Mesenchymal stem cell (in vitro differentiated cells and primary cell): ENCODE measurements at regions not wholly inside any gene's neighbourhood (a gene's known extent, or its start where the extent isn't known, plus 50 kb on each side); places are given as distances from the start of the nearest gene placed in this dataset.
"Not testable (repeated sequence)": the region's sequence is repeated elsewhere in the genome, so short reads cannot be mapped to it uniquely, and the experiment has no call there.

ENCODE experiments used
- DNase-seq: peaks from one replicate; pipeline ENCODE4 v3.0.0-alpha.2; 2013
- H2AFZ ChIP-seq: one replicate; pipeline ENCODE4 v1.6.1; 2013; ENCODE audit warnings: low read depth, mild to moderate bottlenecking, control low read depth, inconsistent platforms, low read length, moderate library complexity
- H2AK5ac ChIP-seq: 2 replicates; pipeline ENCODE4 v1.6.1; 2013; ENCODE audit warnings: low read length, moderate library complexity, mild to moderate bottlenecking, inconsistent platforms; ENCODE audit not compliant: severe bottlenecking
- H2BK120ac ChIP-seq: one replicate; pipeline ENCODE4 v1.6.1; 2013; ENCODE audit warnings: low read depth, mild to moderate bottlenecking, inconsistent platforms, low read length, moderate library complexity
- H2BK12ac ChIP-seq, 2 experiments: one replicate each; pipeline ENCODE4 v1.6.1; 2013; ENCODE audit warnings: inconsistent platforms in 2 of 2, low read length in 2 of 2, mild to moderate bottlenecking in 2 of 2, moderate library complexity in 2 of 2, control low read depth in 1 of 2
- H2BK15ac ChIP-seq: one replicate; pipeline ENCODE4 v1.6.1; 2013; ENCODE audit warnings: mild to moderate bottlenecking, low read depth, inconsistent platforms; ENCODE audit not compliant: poor library complexity, severe bottlenecking
- H2BK5ac ChIP-seq: 2 replicates; pipeline ENCODE4 v1.6.1; 2013; ENCODE audit warnings: low read depth, mild to moderate bottlenecking, low read length, control low read depth, inconsistent platforms; ENCODE audit not compliant: poor library complexity, severe bottlenecking
- H3K14ac ChIP-seq, 2 experiments: one replicate each; pipeline ENCODE4 v1.6.1; 2013; ENCODE audit warnings: inconsistent platforms in 2 of 2, low read length in 2 of 2, control low read depth in 1 of 2, mild to moderate bottlenecking in 1 of 2, moderate library complexity in 1 of 2
- H3K18ac ChIP-seq, 2 experiments: one replicate each; pipeline ENCODE4 v1.6.1; 2013; ENCODE audit warnings: inconsistent platforms in 2 of 2, low read length in 2 of 2, control low read depth in 1 of 2, low read depth in 1 of 2, mild to moderate bottlenecking in 1 of 2
- H3K23ac ChIP-seq, 2 experiments: one replicate each; pipeline ENCODE4 v1.6.1; 2013; ENCODE audit warnings: inconsistent platforms in 2 of 2, low read length in 2 of 2, mild to moderate bottlenecking in 2 of 2, moderate library complexity in 2 of 2, control low read depth in 1 of 2
- H3K27ac ChIP-seq: 2 replicates; pipeline ENCODE4 v1.5.1; 2013; ENCODE audit warnings: mild to moderate bottlenecking, moderate library complexity, low read length, control low read depth, inconsistent platforms; ENCODE audit not compliant: poor library complexity, severe bottlenecking
- H3K27me3 ChIP-seq, 2 experiments: 2 replicates each; pipeline versions ENCODE4 v1.6.1 to v1.7.0; 2013; ENCODE audit warnings: low read length in 2 of 2, mild to moderate bottlenecking in 2 of 2, moderate library complexity in 2 of 2, control low read depth in 1 of 2, inconsistent platforms in 1 of 2; ENCODE audit not compliant: control insufficient read depth in 1 of 2, insufficient read depth in 1 of 2
- H3K36me3 ChIP-seq, 2 experiments: 2 replicates each; pipeline versions ENCODE4 v1.6.1 to v1.7.0; 2013; ENCODE audit warnings: low read length in 2 of 2, control low read depth in 1 of 2, inconsistent platforms in 1 of 2, low read depth in 1 of 2, mild to moderate bottlenecking in 1 of 2; ENCODE audit not compliant: insufficient read depth in 2 of 2, control insufficient read depth in 1 of 2
- H3K4ac ChIP-seq, 2 experiments: one replicate each; pipeline ENCODE4 v1.6.1; 2013; ENCODE audit warnings: inconsistent platforms in 2 of 2, low read length in 2 of 2, mild to moderate bottlenecking in 2 of 2, moderate library complexity in 2 of 2, control low read depth in 1 of 2, low read depth in 1 of 2
- H3K4me1 ChIP-seq: 2 replicates; pipeline ENCODE4 v1.6.1; 2013; ENCODE audit warnings: low read depth, low read length, control low read depth; ENCODE audit not compliant: control insufficient read depth, insufficient read depth
- H3K4me2 ChIP-seq: 2 replicates; pipeline ENCODE4 v1.6.1; 2013; ENCODE audit warnings: low read length, mild to moderate bottlenecking, inconsistent platforms; ENCODE audit not compliant: poor library complexity, severe bottlenecking
- H3K4me3 ChIP-seq, 2 experiments: 2 replicates each; pipeline versions ENCODE4 v1.5.1 to v1.7.0; 2013; ENCODE audit warnings: low read length in 2 of 2, mild to moderate bottlenecking in 2 of 2, control low read depth in 1 of 2, low read depth in 1 of 2; ENCODE audit not compliant: insufficient read depth in 1 of 2
- H3K79me1 ChIP-seq: replicated peaks from 2 replicates; pipeline ENCODE4 v1.6.1; 2013; ENCODE audit warnings: mild to moderate bottlenecking, control low read depth, low read length, inconsistent platforms; ENCODE audit not compliant: poor library complexity, severe bottlenecking
- H3K9ac ChIP-seq: 2 replicates; pipeline ENCODE4 v1.7.0; 2013; ENCODE audit warnings: mild to moderate bottlenecking, low read length, moderate library complexity
- H3K9me3 ChIP-seq: 2 replicates; pipeline ENCODE4 v1.7.0; 2013; ENCODE audit warnings: mild to moderate bottlenecking, low read length; ENCODE audit not compliant: control insufficient read depth
- H4K8ac ChIP-seq: one replicate; pipeline ENCODE4 v1.6.1; 2013; ENCODE audit warnings: inconsistent platforms, mild to moderate bottlenecking, low read length, moderate library complexity
- H4K91ac ChIP-seq: one replicate; pipeline ENCODE4 v1.6.1; 2013; ENCODE audit warnings: mild to moderate bottlenecking, low read length, inconsistent platforms
- WGBS: methylation state at CpG from one replicate; pipeline ENCODE4 v1.1.7; 2013; ENCODE audit warnings: mixed read lengths; 5-methylcytosine and 5-hydroxymethylcytosine counted together

DNA sequence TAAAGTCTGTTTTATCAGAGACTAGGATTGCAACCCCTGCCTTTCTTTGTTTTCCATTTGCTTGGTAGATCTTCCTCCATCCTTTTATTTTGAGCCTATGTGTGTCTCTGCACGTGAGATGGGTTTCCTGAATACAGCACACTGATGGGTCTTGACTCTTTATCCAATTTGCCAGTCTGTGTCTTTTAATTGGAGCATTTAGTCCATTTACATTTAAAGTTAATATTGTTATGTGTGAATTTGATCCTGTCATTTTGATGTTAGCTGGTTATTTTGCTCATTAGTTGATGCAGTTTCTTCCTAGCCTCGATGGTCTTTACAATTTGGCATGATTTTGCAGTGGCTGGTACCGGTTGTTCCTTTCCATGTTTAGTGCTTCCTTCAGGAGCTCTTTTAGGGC is 141.7 kb downstream of the EHF start:
- H2AK5ac ChIP-seq, H3K9ac ChIP-seq, H2BK15ac ChIP-seq, H3K14ac ChIP-seq, H4K8ac ChIP-seq, H2BK5ac ChIP-seq, H3K9me3 ChIP-seq, H3K23ac ChIP-seq, H3K27ac ChIP-seq, DNase-seq, H3K79me1 ChIP-seq, H2BK120ac ChIP-seq, H2BK12ac ChIP-seq, H3K4me3 ChIP-seq, H3K4me2 ChIP-seq, H3K4me1 ChIP-seq, H2AFZ ChIP-seq, H4K91ac ChIP-seq, H3K36me3 ChIP-seq, H3K18ac ChIP-seq, H3K4ac ChIP-seq: not testable (repeated sequence)
- WGBS, result no CpG with 5 or more reads among the region's 3 CpGs
- peaks cover 1 to 16% of the 10 kb centered on the region in 2 experiments for H3K27me3 ChIP-seq

DNA sequence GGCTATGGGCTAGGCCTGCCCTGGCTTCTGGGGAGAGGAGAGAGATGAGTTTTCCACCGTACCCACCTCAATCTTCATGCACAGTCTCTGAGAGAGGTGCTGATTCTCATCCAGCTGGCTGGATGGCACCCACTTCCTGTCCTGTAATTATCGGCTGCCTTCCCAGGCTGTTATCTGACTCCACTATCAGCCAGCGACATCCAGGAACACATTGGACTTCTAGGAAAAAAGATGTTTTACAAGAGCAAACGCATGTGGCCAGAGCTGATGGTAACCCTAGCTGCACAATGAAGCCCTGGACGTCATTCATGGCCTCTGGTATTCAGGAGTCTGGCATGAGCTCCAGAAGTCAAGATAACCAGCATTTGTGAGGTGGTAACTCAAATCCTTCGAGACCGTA is 137.4 kb downstream of the EHF start:
- no peak overlapping the region for H2BK120ac ChIP-seq
- 77% methylated on average over 7 of the region's 7 CpGs for WGBS
- H4K91ac ChIP-seq, result no peak overlapping the region
- H3K79me1 ChIP-seq, result no peaks in the 10 kb centered on the region
- no peak overlapping the region for H3K27ac ChIP-seq
- no peak for DNase-seq
- peaks cover 0 to 10% of the 10 kb centered on the region in 2 experiments for H3K36me3 ChIP-seq
- H2AFZ ChIP-seq, result no peak overlapping the region
- H2AK5ac ChIP-seq, result no peak overlapping the region
- H3K4me1 ChIP-seq, result no peaks in the 10 kb centered on the region
- H3K4ac ChIP-seq, result no peak overlapping the region
- H2BK15ac ChIP-seq, result no peak overlapping the region
- H3K4me2 ChIP-seq, result no peak overlapping the region
- H3K4me3 ChIP-seq, result no peak overlapping the region
- no peak overlapping the region for H3K14ac ChIP-seq
- no peak overlapping the region for H3K23ac ChIP-seq
- no peak overlapping the region for H3K18ac ChIP-seq
- H4K8ac ChIP-seq, result no peak overlapping the region
- H2BK12ac ChIP-seq, result no peak overlapping the region
- H3K27me3 ChIP-seq, result peaks cover 5 to 39% of the 10 kb centered on the region in 2 experiments
- no peak overlapping the region for H3K9ac ChIP-seq
- H2BK5ac ChIP-seq, result no peak overlapping the region
- H3K9me3 ChIP-seq, result no peaks in the 10 kb centered on the region

DNA sequence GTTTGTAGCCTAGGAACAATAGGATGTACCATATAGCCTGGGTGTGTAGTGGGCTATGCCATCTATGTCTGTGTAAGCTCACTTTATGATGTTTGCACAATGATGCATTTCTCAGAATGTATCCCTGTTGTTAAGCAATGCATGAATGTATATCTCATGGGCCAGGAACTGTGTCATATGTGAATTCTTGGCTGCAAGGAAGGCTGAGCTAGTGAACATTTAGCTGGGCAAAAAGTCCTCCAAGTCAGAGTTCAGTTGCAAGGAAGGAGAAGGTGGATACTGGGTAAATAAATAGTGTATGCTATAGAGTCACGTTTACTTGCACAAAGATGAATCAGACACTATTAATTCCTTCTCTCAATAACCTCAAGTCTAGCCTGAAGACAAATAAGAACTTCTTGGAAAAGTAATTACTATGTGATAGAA is 136.1 kb downstream of the EHF start:
- Histone ChIP-seq H3K36me3 (peaks cover 0 to 10% of the 10 kb centered on the region in 2 experiments), H3K79me1 (no peaks in the 10 kb centered on the region)
- WGBS, result no CpG with 5 or more reads among the region's 1 CpG

DNA sequence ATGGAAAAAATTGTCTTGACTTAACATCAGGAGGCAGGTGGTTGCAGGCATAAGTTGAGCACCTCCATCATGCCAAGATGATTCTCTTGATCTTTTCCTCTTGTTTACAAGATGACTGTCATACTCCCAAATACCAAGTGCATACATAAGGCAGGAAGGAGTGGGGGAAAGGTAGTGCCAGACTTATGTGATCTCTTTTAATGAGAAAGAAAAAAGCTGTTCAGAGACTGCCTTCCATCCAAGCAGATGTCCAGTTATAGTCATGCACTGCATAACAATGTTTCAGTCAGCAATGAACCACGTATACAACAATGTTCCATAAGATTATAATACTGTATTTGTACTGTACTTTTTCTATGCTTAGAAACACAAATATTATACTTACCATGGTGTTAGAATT is 135.7 kb downstream of the EHF start:
- Histone ChIP-seq H2BK15ac (no peak overlapping the region), H3K36me3 (peaks cover 0 to 10% of the 10 kb centered on the region in 2 experiments), H3K9ac (no peak overlapping the region), H3K14ac (no peak overlapping the region), H2AK5ac (no peak overlapping the region), H3K4me2 (no peak overlapping the region), H3K18ac (no peak overlapping the region), H4K91ac (no peak overlapping the region), H3K79me1 (no peaks in the 10 kb centered on the region), H3K27ac (no peak overlapping the region), H3K9me3 (no peaks in the 10 kb centered on the region), H3K23ac (no peak overlapping the region), H2BK120ac (no peak overlapping the region), H2AFZ (no peak overlapping the region), H3K27me3 (peaks cover 5 to 55% of the 10 kb centered on the region in 2 experiments), H2BK12ac (no peak overlapping the region), H2BK5ac (no peak overlapping the region), H3K4me1 (no peaks in the 10 kb centered on the region), H3K4ac (no peak overlapping the region), H3K4me3 (no peak overlapping the region), H4K8ac (no peak overlapping the region)
- no peak for DNase-seq
- no CpG with 5 or more reads among the region's 1 CpG for WGBS

More for the DNA sequence above, 136.1 kb downstream of the EHF start:
- no peak overlapping the region for H2BK15ac ChIP-seq
- H2AK5ac ChIP-seq, result no peak overlapping the region
- no peak overlapping the region for H4K8ac ChIP-seq
- H3K27ac ChIP-seq, result no peak overlapping the region
- no peak overlapping the region for H2BK5ac ChIP-seq
- H3K9ac ChIP-seq, result no peak overlapping the region
- no peak overlapping the region for H3K23ac ChIP-seq
- H3K4ac ChIP-seq, result no peak overlapping the region
- DNase-seq, result no peak
- no peak overlapping the region for H2BK12ac ChIP-seq
- peaks cover 5 to 50% of the 10 kb centered on the region in 2 experiments for H3K27me3 ChIP-seq
- no peak overlapping the region for H4K91ac ChIP-seq
- no peak overlapping the region for H3K4me2 ChIP-seq
- H2BK120ac ChIP-seq, result no peak overlapping the region
- H3K4me1 ChIP-seq, result no peaks in the 10 kb centered on the region
- H2AFZ ChIP-seq, result no peak overlapping the region
- H3K18ac ChIP-seq, result no peak overlapping the region
- no peaks in the 10 kb centered on the region for H3K9me3 ChIP-seq
- H3K14ac ChIP-seq, result no peak overlapping the region
- H3K4me3 ChIP-seq, result no peak overlapping the region
